HUES64 (cell line): ENCODE measurements at regions not wholly inside any gene's neighbourhood (a gene's known extent, or its start where the extent isn't known, plus 50 kb on each side); places are given as distances from the start of the nearest gene placed in this dataset.
A peak's percentile ranks its signal among the peaks of the same experiment; 100 is the strongest.

Experiments
- H3K27ac ChIP-seq: 2 replicates; pipeline ENCODE4 v1.7.0; 2013; ENCODE audit warnings: low read depth, low read length, inconsistent platforms
- H3K27me3 ChIP-seq: 2 replicates; pipeline ENCODE4 v1.6.1; 2013; ENCODE audit warnings: mild to moderate bottlenecking, low read length; ENCODE audit not compliant: insufficient read depth
- H3K36me3 ChIP-seq: 2 replicates; pipeline ENCODE4 v1.6.1; 2013; ENCODE audit warnings: mild to moderate bottlenecking, low read length; ENCODE audit not compliant: insufficient read depth
- H3K4me1 ChIP-seq: 2 replicates; pipeline ENCODE4 v1.6.1; 2013; ENCODE audit warnings: mild to moderate bottlenecking, low read length, moderate library complexity; ENCODE audit not compliant: insufficient read depth
- H3K4me3 ChIP-seq: 2 replicates; pipeline ENCODE4 v1.5.1; 2013; ENCODE audit warnings: mild to moderate bottlenecking, low read length, moderate library complexity
- H3K9ac ChIP-seq: 2 replicates; pipeline ENCODE4 v1.6.1; 2013; ENCODE audit warnings: mild to moderate bottlenecking, low read depth, low read length
- H3K9me3 ChIP-seq: 2 replicates; pipeline ENCODE4 v1.6.1; 2013; ENCODE audit warnings: low read depth, low read length; ENCODE audit not compliant: insufficient read depth
- WGBS: fragments of 150-250, 120-280 bp; methylation state at CpG from one replicate; pipeline ENCODE4 v1.1.7; 2013; ENCODE audit warnings: missing lambda C conversion rate; 5-methylcytosine and 5-hydroxymethylcytosine counted together

- no peak overlapping the region for H3K27ac ChIP-seq
- H3K9ac ChIP-seq: no peak overlapping the region
- H3K36me3 ChIP-seq: no peaks in the 10 kb centered on the region
- H3K9me3 ChIP-seq: no peaks in the 10 kb centered on the region
- H3K27me3 ChIP-seq: no peaks in the 10 kb centered on the region
- no peak overlapping the region for H3K4me3 ChIP-seq
- H3K4me1 ChIP-seq: no peaks in the 10 kb centered on the region
Observed at GRCh38 chr12:87676731-87677130, 352.5 kb downstream of the C12orf50 start.

- no peaks in the 10 kb centered on the region for H3K27me3 ChIP-seq
- H3K4me1 ChIP-seq: no peaks in the 10 kb centered on the region
- WGBS: 88% methylated on average over 1 of the region's 4 CpGs
- H3K9ac ChIP-seq: no peak overlapping the region
- H3K36me3 ChIP-seq: no peaks in the 10 kb centered on the region
- H3K27ac ChIP-seq: no peak overlapping the region
- no peak overlapping the region for H3K4me3 ChIP-seq
- H3K9me3 ChIP-seq: no peaks in the 10 kb centered on the region
Observed at GRCh38 chr12:87671757-87672156, 357.4 kb downstream of the C12orf50 start.

- Histone ChIP-seq H3K9me3 (no peaks in the 10 kb centered on the region), H3K27ac (no peak overlapping the region), H3K4me1 (no peaks in the 10 kb centered on the region), H3K27me3 (no peaks in the 10 kb centered on the region), H3K4me3 (no peak overlapping the region), H3K9ac (no peak overlapping the region), H3K36me3 (no peaks in the 10 kb centered on the region)
- 96% methylated on average over 7 of the region's 7 CpGs for WGBS
Observed at GRCh38 chr12:87670448-87670847, 358.8 kb downstream of the C12orf50 start.

- Histone ChIP-seq H3K4me1 (no peaks in the 10 kb centered on the region), H3K9me3 (no peaks in the 10 kb centered on the region), H3K27me3 (no peaks in the 10 kb centered on the region), H3K36me3 (no peaks in the 10 kb centered on the region), H3K9ac (no peak overlapping the region), H3K27ac (no peak overlapping the region), H3K4me3 (no peak overlapping the region)
- WGBS: 75% methylated on average over 1 of the region's 2 CpGs
Observed at GRCh38 chr12:87667378-87667777, 361.8 kb downstream of the C12orf50 start.

- H3K9ac ChIP-seq: no peak overlapping the region
- H3K27me3 ChIP-seq: no peaks in the 10 kb centered on the region
- 90% methylated on average over 3 of the region's 5 CpGs for WGBS
- H3K4me3 ChIP-seq: no peak overlapping the region
- H3K9me3 ChIP-seq: no peaks in the 10 kb centered on the region
- H3K36me3 ChIP-seq: no peaks in the 10 kb centered on the region
- H3K27ac ChIP-seq: no peak overlapping the region
- H3K4me1 ChIP-seq: no peaks in the 10 kb centered on the region
Observed at GRCh38 chr12:87661786-87662377, 367.3 kb downstream of the C12orf50 start.

- H3K36me3 ChIP-seq: no peaks in the 10 kb centered on the region
- no peak overlapping the region for H3K9ac ChIP-seq
- H3K27ac ChIP-seq: no peak overlapping the region
- 87% methylated on average over 2 of the region's 2 CpGs for WGBS
- no peaks in the 10 kb centered on the region for H3K4me1 ChIP-seq
- no peak overlapping the region for H3K4me3 ChIP-seq
- no peaks in the 10 kb centered on the region for H3K27me3 ChIP-seq
- no peaks in the 10 kb centered on the region for H3K9me3 ChIP-seq
Observed at GRCh38 chr12:87660987-87661774, 368.0 kb downstream of the C12orf50 start.

GRCh38 chr12:87660291-87660690 is 368.9 kb downstream of the C12orf50 start:
- Histone ChIP-seq H3K4me1 (no peaks in the 10 kb centered on the region), H3K36me3 (no peaks in the 10 kb centered on the region), H3K4me3 (no peak overlapping the region), H3K27me3 (no peaks in the 10 kb centered on the region), H3K9me3 (no peaks in the 10 kb centered on the region), H3K27ac (no peak overlapping the region), H3K9ac (no peak overlapping the region)
- no CpG with 5 or more reads among the region's 2 CpGs for WGBS

- no peaks in the 10 kb centered on the region for H3K36me3 ChIP-seq
- 100% methylated on average over 1 of the region's 1 CpG for WGBS
- no peaks in the 10 kb centered on the region for H3K9me3 ChIP-seq
- H3K4me3 ChIP-seq: no peak overlapping the region
- H3K27ac ChIP-seq: no peak overlapping the region
- H3K27me3 ChIP-seq: no peaks in the 10 kb centered on the region
- no peak overlapping the region for H3K9ac ChIP-seq
- H3K4me1 ChIP-seq: no peaks in the 10 kb centered on the region
Observed at GRCh38 chr12:87656311-87656710, 372.9 kb downstream of the C12orf50 start.

GRCh38 chr12:87651670-87652425 is 377.4 kb downstream of the C12orf50 start:
- Histone ChIP-seq H3K27me3 (no peaks in the 10 kb centered on the region), H3K36me3 (no peaks in the 10 kb centered on the region), H3K4me3 (no peak overlapping the region), H3K27ac (no peak overlapping the region), H3K9me3 (no peaks in the 10 kb centered on the region), H3K9ac (no peak overlapping the region), H3K4me1 (no peaks in the 10 kb centered on the region)
- WGBS: 94% methylated on average over 3 of the region's 3 CpGs

- H3K27me3 ChIP-seq: no peaks in the 10 kb centered on the region
- H3K4me1 ChIP-seq: peaks cover 5% of the 10 kb centered on the region; the same call in 1 of the 2 replicates
- no peak overlapping the region for H3K4me3 ChIP-seq
- no peaks in the 10 kb centered on the region for H3K9me3 ChIP-seq
- H3K27ac ChIP-seq: 0 out of 2 replicates have a peak overlapping the region, but pooled peaks have one; percentile 6
- no peak overlapping the region for H3K9ac ChIP-seq
- 100% methylated on average over 1 of the region's 2 CpGs for WGBS
- no peaks in the 10 kb centered on the region for H3K36me3 ChIP-seq
Observed at GRCh38 chr12:87642245-87642644, 387.0 kb downstream of the C12orf50 start.

GRCh38 chr12:87618199-87618598 is 411.0 kb downstream of the C12orf50 start:
- no peak overlapping the region for H3K9ac ChIP-seq
- H3K36me3 ChIP-seq: no peaks in the 10 kb centered on the region
- no peak overlapping the region for H3K27ac ChIP-seq
- no peaks in the 10 kb centered on the region for H3K9me3 ChIP-seq
- H3K4me1 ChIP-seq: peaks cover 12% of the 10 kb centered on the region
- H3K27me3 ChIP-seq: no peaks in the 10 kb centered on the region
- no peak overlapping the region for H3K4me3 ChIP-seq
